HEK293T (cell line): ENCODE measurements at regions not wholly inside any gene's neighbourhood (a gene's known extent, or its start where the extent isn't known, plus 50 kb on each side); places are given as distances from the start of the nearest gene placed in this dataset.

Source experiments
- CTCF ChIA-PET: fragments of 350-600 bp; formaldehyde crosslinking; extraction: SDS; loops from one replicate; lab custom pipeline; 2021; ENCODE audit warnings: antibody characterized with exemption, inconsistent platforms; lab: Yijun Ruan, JAX
- POLR2A ChIA-PET: fragments of 350-600 bp; formaldehyde crosslinking; extraction: SDS; loops from one replicate; lab custom pipeline; 2020; ENCODE audit warnings: antibody characterized with exemption, inconsistent platforms; lab: Yijun Ruan, JAX
- DNase-seq: peaks from one replicate; pipeline ENCODE4 v3.0.0; 2012; ENCODE audit warnings: mixed read lengths; ENCODE audit errors: extremely low spot score
- ARNT ChIP-seq: fragments of 450-650 bp; IDR thresholded peaks from 2 replicates; pipeline ENCODE4 v1.6.1; 2017; ENCODE audit warnings: mild to moderate bottlenecking
- BHLHE40 ChIP-seq: fragments of 450-650 bp; IDR thresholded peaks from 2 replicates; pipeline ENCODE4 v1.6.1; 2016; ENCODE audit warnings: mild to moderate bottlenecking, moderate library complexity, borderline replicate concordance
- CTBP1 ChIP-seq: fragments of 450-650 bp; IDR thresholded peaks from 2 replicates; pipeline ENCODE4 v1.6.1; 2016; ENCODE audit warnings: borderline replicate concordance
- ELF4 ChIP-seq: fragments of 450-650 bp; IDR thresholded peaks from 2 replicates; pipeline ENCODE4 v1.6.1; 2017; ENCODE audit warnings: antibody characterized with exemption
- FOXA1 ChIP-seq: fragments of 450-650 bp; IDR thresholded peaks from 2 replicates; pipeline ENCODE4 v1.6.1; 2016; ENCODE audit warnings: mild to moderate bottlenecking
- FOXK2 ChIP-seq: fragments of 450-650 bp; IDR thresholded peaks from 2 replicates; pipeline ENCODE4 v1.6.1; 2016; ENCODE audit warnings: mild to moderate bottlenecking
- FOXM1 ChIP-seq: fragments of 450-650 bp; IDR thresholded peaks from 2 replicates; pipeline ENCODE4 v1.6.1; 2017; ENCODE audit warnings: mild to moderate bottlenecking, borderline replicate concordance
- HDGF ChIP-seq: fragments of 450-650 bp; IDR thresholded peaks from 2 replicates; pipeline ENCODE4 v1.6.1; 2017; ENCODE audit warnings: antibody characterized with exemption, borderline replicate concordance
- L3MBTL2 ChIP-seq: fragments of 450-650 bp; conservative IDR thresholded peaks from 2 replicates; pipeline ENCODE4 v1.6.1; 2016; ENCODE audit warnings: mild to moderate bottlenecking
- LEF1 ChIP-seq: fragments of 450-650 bp; IDR thresholded peaks from 2 replicates; pipeline ENCODE4 v1.6.1; 2017; ENCODE audit warnings: mild to moderate bottlenecking, borderline replicate concordance
- NFRKB ChIP-seq: fragments of 450-650 bp; IDR thresholded peaks from 2 replicates; pipeline ENCODE4 v1.6.1; 2016; ENCODE audit warnings: mild to moderate bottlenecking, moderate library complexity
- PKNOX1 ChIP-seq: fragments of 450-650 bp; IDR thresholded peaks from 2 replicates; pipeline ENCODE4 v1.6.1; 2016
- SP1 ChIP-seq: fragments of 450-650 bp; IDR thresholded peaks from 2 replicates; pipeline ENCODE4 v1.6.1; 2017
- SUZ12 ChIP-seq: fragments of 450-650 bp; IDR thresholded peaks from 2 replicates; pipeline ENCODE4 v1.6.1; 2016; ENCODE audit warnings: mild to moderate bottlenecking
- TARDBP ChIP-seq: fragments of 450-650 bp; IDR thresholded peaks from 2 replicates; pipeline ENCODE4 v1.6.1; 2016
- ZNF384 ChIP-seq: fragments of 450-650 bp; IDR thresholded peaks from 2 replicates; pipeline ENCODE4 v1.6.1; 2016

- CTCF ChIA-PET = interaction anchor here (0.6 to 1.5 kb wide), 2 partner anchors 9 to 1700 kb away, joined by 3 to 4 read pairs; no protein-coding TSS in a partner anchor
These were observed 538.1 kb downstream of the SOX6 start for GRCh38 chr11:15818132-15818842.

GRCh38 chr11:15819679-15820286 lies 536.6 kb downstream of the SOX6 start:
- ChIA-PET CTCF (interaction anchor here (0.5 to 1.5 kb wide), 8 partner anchors 11 to 556 kb away, joined by 3 to 6 read pairs (median 4); no protein-coding TSS in a partner anchor), POLR2A (no interaction called here)
- TF ChIP-seq ARNT (no peak), FOXK2 (no peak), L3MBTL2 (no peak), LEF1 (no peak), ZNF384 (no peak), TARDBP (no peak), SUZ12 (no peak), ELF4 (no peak), HDGF (no peak), BHLHE40 (no peak), CTBP1 (no peak), NFRKB (no peak), PKNOX1 (no peak), FOXM1 (no peak)
- peak; percentile 77 for DNase-seq

More at GRCh38 chr11:15818132-15818842, 538.1 kb downstream of the SOX6 start:
- TF ChIP-seq TARDBP (no peak), BHLHE40 (no peak), ZNF384 (no peak), SUZ12 (no peak), NFRKB (no peak), ARNT (no peak), HDGF (no peak)
- no peak for DNase-seq
- POLR2A ChIA-PET = no interaction called here

- no peak for DNase-seq
- ChIA-PET POLR2A (interaction anchor here (1.0 kb wide), 1 partner anchor 784 kb away, joined by 3 read pairs; no protein-coding TSS in a partner anchor), CTCF (no interaction called here)
- TF ChIP-seq LEF1 (no peak), TARDBP (no peak), BHLHE40 (no peak), FOXM1 (no peak), ELF4 (no peak), PKNOX1 (no peak), ZNF384 (no peak), HDGF (no peak), FOXA1 (no peak), L3MBTL2 (no peak), NFRKB (no peak), FOXK2 (no peak), ARNT (no peak), CTBP1 (no peak), SUZ12 (no peak), SP1 (no peak)
These were observed 534.9 kb downstream of the SOX6 start for GRCh38 chr11:15821451-15821850.

- ChIA-PET CTCF (no interaction called here), POLR2A (no interaction called here)
- DNase-seq = no peak
- TF ChIP-seq ELF4 (no peak), ARNT (no peak), LEF1 (no peak), NFRKB (no peak), BHLHE40 (no peak), CTBP1 (no peak), TARDBP (no peak), SP1 (no peak), FOXM1 (no peak), FOXA1 (no peak), FOXK2 (no peak), PKNOX1 (no peak), L3MBTL2 (no peak), HDGF (no peak), ZNF384 (no peak)
These were observed 532.3 kb downstream of the SOX6 start for GRCh38 chr11:15824060-15824459.

- TF ChIP-seq FOXA1 (no peak), HDGF (no peak), ELF4 (no peak)
- ChIA-PET CTCF (interaction anchor here (0.9 to 1.1 kb wide), 4 partner anchors 10 to 97 kb away, joined by 3 to 5 read pairs (median 3); no protein-coding TSS in a partner anchor), POLR2A (no interaction called here)
- DNase-seq = no peak
These were observed 530.2 kb downstream of the SOX6 start for GRCh38 chr11:15825976-15826650.
